ENCODE measurements at regions not wholly inside any gene's neighbourhood (a gene's known extent, or its start where the extent isn't known, plus 50 kb on each side); places are given as distances from the start of the nearest gene placed in this dataset.

DNA sequence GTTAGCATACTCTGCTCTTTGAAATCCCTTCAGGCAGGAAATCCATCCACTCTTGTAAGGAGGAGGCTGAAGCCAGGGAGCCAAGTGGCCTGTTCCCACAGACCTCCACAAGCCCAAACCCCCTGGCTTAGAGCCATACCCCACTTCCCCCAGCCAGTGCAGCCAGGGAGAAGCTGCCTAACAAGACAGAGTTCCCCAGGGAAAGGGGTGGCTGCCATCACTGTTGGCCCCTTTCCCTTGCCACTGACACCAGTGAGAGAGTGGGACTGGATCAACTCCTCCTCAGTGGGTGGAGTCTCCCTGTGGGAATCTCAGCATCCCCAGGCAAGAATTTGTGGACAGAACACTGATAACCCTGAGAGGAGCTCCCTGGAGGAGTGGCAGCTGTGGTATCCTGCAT is 389.4 kb downstream of the PABPC4L start:
- no peak overlapping the region for H3K4me3 Mint-ChIP-seq
- no peaks in the 10 kb centered on the region for H3K4me1 Mint-ChIP-seq
- H3K27me3 Mint-ChIP-seq (ENCODE audit: low read depth) = no peaks in the 10 kb centered on the region
- no peaks in the 10 kb centered on the region for H3K9me3 Mint-ChIP-seq
- TF ChIP-seq, protein P1, sequence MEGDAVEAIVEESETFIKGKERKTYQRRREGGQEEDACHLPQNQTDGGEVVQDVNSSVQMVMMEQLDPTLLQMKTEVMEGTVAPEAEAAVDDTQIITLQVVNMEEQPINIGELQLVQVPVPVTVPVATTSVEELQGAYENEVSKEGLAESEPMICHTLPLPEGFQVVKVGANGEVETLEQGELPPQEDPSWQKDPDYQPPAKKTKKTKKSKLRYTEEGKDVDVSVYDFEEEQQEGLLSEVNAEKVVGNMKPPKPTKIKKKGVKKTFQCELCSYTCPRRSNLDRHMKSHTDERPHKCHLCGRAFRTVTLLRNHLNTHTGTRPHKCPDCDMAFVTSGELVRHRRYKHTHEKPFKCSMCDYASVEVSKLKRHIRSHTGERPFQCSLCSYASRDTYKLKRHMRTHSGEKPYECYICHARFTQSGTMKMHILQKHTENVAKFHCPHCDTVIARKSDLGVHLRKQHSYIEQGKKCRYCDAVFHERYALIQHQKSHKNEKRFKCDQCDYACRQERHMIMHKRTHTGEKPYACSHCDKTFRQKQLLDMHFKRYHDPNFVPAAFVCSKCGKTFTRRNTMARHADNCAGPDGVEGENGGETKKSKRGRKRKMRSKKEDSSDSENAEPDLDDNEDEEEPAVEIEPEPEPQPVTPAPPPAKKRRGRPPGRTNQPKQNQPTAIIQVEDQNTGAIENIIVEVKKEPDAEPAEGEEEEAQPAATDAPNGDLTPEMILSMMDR (IDR thresholded peaks at IDR 0.05; ENCODE audit: unreplicated experiment) = no peak
- H3K36me3 Mint-ChIP-seq = peaks cover 8% of the 10 kb centered on the region
- DNase-seq (ENCODE audit: low spot score in 2 of 2, unreplicated experiment in 2 of 2) = no peak
- no peak overlapping the region for H3K27ac Mint-ChIP-seq

DNA sequence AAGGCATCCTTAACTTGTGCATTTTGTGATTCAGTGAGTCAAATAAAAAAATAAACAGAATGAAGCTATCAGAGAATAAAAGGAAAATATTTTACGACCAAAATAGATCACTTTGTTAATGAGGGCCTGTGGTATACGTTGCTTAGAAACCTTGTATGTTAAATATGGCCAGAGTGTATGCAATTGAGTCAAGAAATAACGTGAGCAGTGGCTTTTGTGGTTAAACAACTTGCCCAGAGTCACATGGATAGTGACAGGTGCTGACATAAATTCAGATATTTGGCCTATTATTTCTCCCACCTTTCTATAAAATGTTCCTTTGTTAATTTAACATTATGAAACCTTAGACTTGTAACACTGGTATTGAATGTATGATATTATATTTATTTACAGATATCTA is 393.4 kb downstream of the PABPC4L start:
- H3K4me1 Mint-ChIP-seq = no peaks in the 10 kb centered on the region
- H3K9me3 Mint-ChIP-seq = no peaks in the 10 kb centered on the region
- H3K4me3 Mint-ChIP-seq = no peak overlapping the region
- no peaks in the 10 kb centered on the region for H3K36me3 Mint-ChIP-seq
- no peak overlapping the region for H3K27ac Mint-ChIP-seq
- no peaks in the 10 kb centered on the region for H3K27me3 Mint-ChIP-seq (ENCODE audit: low read depth)
- no peak for DNase-seq (ENCODE audit: low spot score in 2 of 2, unreplicated experiment in 2 of 2)
- TF ChIP-seq, protein P1 (IDR thresholded peaks at IDR 0.05; ENCODE audit: unreplicated experiment) = no peak

DNA sequence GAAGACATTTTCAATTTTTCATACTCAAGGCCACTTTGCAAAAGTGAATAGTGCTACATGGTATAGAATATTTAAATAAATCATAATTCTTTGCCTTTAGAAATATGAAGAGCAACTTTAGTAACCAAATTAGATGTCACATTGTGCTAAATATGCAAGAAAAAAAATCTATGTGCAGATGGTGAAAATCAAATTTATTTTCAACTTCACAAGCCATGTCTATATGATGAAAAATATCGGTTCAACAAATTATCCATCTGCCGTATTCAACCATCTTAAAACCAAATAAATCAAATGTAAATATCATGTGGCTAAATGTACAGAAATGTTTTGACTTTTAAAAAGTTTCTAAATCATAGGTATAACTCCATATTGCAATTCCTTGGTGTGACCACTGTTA is 398.2 kb downstream of the PABPC4L start:
- Mint-ChIP-seq H3K9me3 (no peaks in the 10 kb centered on the region), H3K27ac (no peak overlapping the region), H3K36me3 (no peaks in the 10 kb centered on the region), H3K4me1 (no peaks in the 10 kb centered on the region), H3K27me3 (ENCODE audit: low read depth) (no peaks in the 10 kb centered on the region), H3K4me3 (no peak overlapping the region)
- no peak for DNase-seq (ENCODE audit: low spot score in 2 of 2, unreplicated experiment in 2 of 2)
- TF ChIP-seq, protein P1 (IDR thresholded peaks at IDR 0.05; ENCODE audit: unreplicated experiment) = no peak

DNA sequence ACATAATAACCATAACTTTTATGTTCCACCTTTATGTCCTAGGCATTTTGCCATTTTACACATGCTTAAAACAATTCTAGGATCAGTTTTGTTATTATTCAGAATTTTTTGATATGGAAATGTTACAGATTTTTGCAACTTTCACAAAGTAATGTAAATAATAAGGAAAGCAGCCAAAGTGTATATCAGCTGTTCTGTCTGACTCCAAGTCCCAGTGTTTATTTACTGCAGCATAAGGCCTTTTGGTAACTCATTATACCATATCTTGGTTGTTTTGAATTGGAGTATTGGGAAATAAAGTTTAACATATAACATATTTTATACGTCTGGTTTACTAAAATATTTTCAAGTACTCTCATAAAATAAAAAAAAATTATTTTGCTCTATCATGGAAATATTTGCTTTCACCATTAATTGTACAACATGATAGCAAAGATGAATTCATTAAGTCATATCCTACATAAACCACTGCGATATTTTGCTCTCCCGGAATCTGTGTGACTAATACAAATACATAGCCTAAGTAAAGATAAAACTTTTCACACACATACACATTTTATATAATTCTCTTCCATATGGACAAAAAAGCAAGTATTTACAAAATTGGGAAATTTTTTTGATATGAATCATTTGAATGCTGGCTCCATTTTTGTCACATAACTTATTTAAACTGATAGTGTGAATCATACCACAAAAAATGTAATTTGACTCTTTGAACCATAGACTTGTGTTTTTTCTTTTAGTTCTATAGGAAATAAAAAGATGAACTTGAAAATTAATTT is 399.0 kb downstream of the PABPC4L start:
- Mint-ChIP-seq H3K27me3 (ENCODE audit: low read depth) (no peaks in the 10 kb centered on the region), H3K36me3 (no peaks in the 10 kb centered on the region), H3K4me3 (no peak overlapping the region), H3K27ac (no peak overlapping the region), H3K9me3 (no peaks in the 10 kb centered on the region), H3K4me1 (no peaks in the 10 kb centered on the region)
- TF ChIP-seq, protein P1 (IDR thresholded peaks at IDR 0.05; ENCODE audit: unreplicated experiment) = no peak
- DNase-seq (ENCODE audit: low spot score in 2 of 2, unreplicated experiment in 2 of 2) = no peak

DNA sequence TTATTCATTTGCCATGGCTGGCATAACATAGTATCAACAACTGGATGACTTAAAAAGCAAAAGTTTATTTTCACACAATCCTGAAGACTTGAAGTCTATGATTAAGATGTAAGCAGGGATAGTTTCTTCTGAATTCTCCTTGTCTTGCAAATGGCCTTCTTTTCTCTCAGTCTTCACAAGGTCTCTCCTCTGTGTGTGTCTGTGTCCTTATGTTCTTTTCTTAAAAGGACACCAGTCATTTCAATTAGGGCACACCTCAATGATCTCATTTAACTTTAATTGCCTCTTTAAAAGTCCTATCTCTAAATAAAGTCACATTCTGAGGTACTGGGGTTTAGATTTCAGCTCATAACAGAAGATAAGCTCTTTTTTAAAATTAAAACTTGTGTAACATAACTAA is 399.7 kb downstream of the PABPC4L start:
- Mint-ChIP-seq H3K27ac (no peak overlapping the region), H3K9me3 (no peaks in the 10 kb centered on the region), H3K27me3 (ENCODE audit: low read depth) (no peaks in the 10 kb centered on the region), H3K4me3 (no peak overlapping the region), H3K4me1 (no peaks in the 10 kb centered on the region), H3K36me3 (no peaks in the 10 kb centered on the region)
- TF ChIP-seq, protein P1 (IDR thresholded peaks at IDR 0.05; ENCODE audit: unreplicated experiment) = no peak
- DNase-seq (ENCODE audit: low spot score in 2 of 2, unreplicated experiment in 2 of 2) = no peak

All from mesothelial cell of epicardium (in vitro differentiated cells).